H1 (cell line): ENCODE measurements at regions not wholly inside any gene's neighbourhood (a gene's known extent, or its start where the extent isn't known, plus 50 kb on each side); places are given as distances from the start of the nearest gene placed in this dataset.

ENCODE experiments used
- CBX8 ChIP-seq: fragments of 300-800, 300-1000 bp; sonication (generic); IDR thresholded peaks from 2 replicates; pipeline ENCODE4 v1.7.1; 2016; ENCODE audit warnings: low read depth, low read length, borderline replicate concordance
- EP300 ChIP-seq, 2 experiments: IDR thresholded peaks; 1 replicate in 1 of 2; 2 replicates in 1 of 2; pipeline ENCODE4 v1.6.1; 2011 to 2012; ENCODE audit warnings: low read depth in 2 of 2, low read length in 2 of 2, mild to moderate bottlenecking in 2 of 2, borderline replicate concordance in 1 of 2, inconsistent platforms in 1 of 2, moderate library complexity in 1 of 2
- GABPA ChIP-seq: IDR thresholded peaks from 2 replicates; pipeline ENCODE4 v1.6.1; 2011; ENCODE audit warnings: mild to moderate bottlenecking, low read length, moderate library complexity, borderline replicate concordance; ENCODE audit not compliant: insufficient read depth
- HDAC6 ChIP-seq: IDR thresholded peaks from one replicate; pipeline ENCODE4 v1.7.1; 2012; ENCODE audit warnings: low read depth, mild to moderate bottlenecking, inconsistent platforms, low read length, moderate library complexity
- POLR2A ChIP-seq, 2 experiments: IDR thresholded peaks; 1 replicate in 1 of 2; 2 replicates in 1 of 2; pipeline ENCODE4 v1.6.1; 2011; ENCODE audit warnings: low read depth in 2 of 2, low read length in 2 of 2, mild to moderate bottlenecking in 2 of 2; ENCODE audit errors: control extremely low read depth in 1 of 2
- RFX5 ChIP-seq: IDR thresholded peaks from 2 replicates; pipeline ENCODE4 v1.6.1; 2011; ENCODE audit warnings: low read depth, low read length, improper control_type of control experiment, borderline replicate concordance
- TEAD4 ChIP-seq: IDR thresholded peaks from 2 replicates; pipeline ENCODE4 v1.6.1; 2012; ENCODE audit warnings: low read depth, low read length, inconsistent platforms, mixed read lengths

DNA sequence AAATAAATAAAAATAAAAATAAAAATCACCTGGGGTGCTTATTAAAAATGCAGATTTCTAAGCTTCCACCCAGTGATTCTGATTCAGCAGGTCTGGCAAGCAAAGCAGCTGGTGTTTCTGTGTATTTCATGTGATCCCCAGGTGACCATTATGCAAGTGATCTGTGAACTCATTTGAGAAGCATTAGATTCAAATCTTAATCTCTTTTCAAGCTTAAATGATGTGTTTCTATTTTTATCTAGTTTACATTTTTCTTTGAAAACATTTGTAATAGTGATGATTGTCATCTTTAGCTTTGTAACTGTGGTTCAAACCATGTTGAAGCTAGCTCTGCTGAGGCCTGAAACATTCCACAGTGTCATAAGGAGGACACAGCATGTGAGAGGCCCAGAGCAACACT, 804.8 kb upstream of the ZNF608 start:
- no peak for TF ChIP-seq RFX5
- no peak for TF ChIP-seq POLR2A (IDR thresholded peaks at IDR 0.05; ENCODE audit: control extremely low read depth in 1 of 2, low read depth in 2 of 2, low read length in 2 of 2)
- TF ChIP-seq TEAD4, result no peak
- TF ChIP-seq GABPA, result no peak
- TF ChIP-seq EP300 (IDR thresholded peaks at IDR 0.05; ENCODE audit: borderline replicate concordance in 1 of 2, low read depth in 2 of 2, low read length in 2 of 2), result no peak
- no peak for TF ChIP-seq CBX8
- TF ChIP-seq HDAC6, result no peak
